Mammary epithelial cell (primary cell): ENCODE measurements at regions not wholly inside any gene's neighbourhood (a gene's known extent, or its start where the extent isn't known, plus 50 kb on each side); places are given as distances from the start of the nearest gene placed in this dataset.

Source experiments
- EZH2 ChIP-seq: IDR thresholded peaks from 2 replicates; pipeline ENCODE4 v1.6.1; 2012; ENCODE audit warnings: low read length, inconsistent platforms, borderline replicate concordance
- TF ChIP-seq, protein P1 (sequence below), 2 donors: IDR thresholded peaks in 1 of 2; conservative IDR thresholded peaks in 1 of 2; 2 replicates each; pipeline ENCODE4 v1.5.1; 2011 to 2012; ENCODE audit warnings: inconsistent platforms in 2 of 2, low read length in 2 of 2, mild to moderate bottlenecking in 2 of 2, control low read depth in 1 of 2, low read depth in 1 of 2; ENCODE audit not compliant: insufficient read depth in 1 of 2; ENCODE audit errors: extremely low read depth in 1 of 2

DNA sequence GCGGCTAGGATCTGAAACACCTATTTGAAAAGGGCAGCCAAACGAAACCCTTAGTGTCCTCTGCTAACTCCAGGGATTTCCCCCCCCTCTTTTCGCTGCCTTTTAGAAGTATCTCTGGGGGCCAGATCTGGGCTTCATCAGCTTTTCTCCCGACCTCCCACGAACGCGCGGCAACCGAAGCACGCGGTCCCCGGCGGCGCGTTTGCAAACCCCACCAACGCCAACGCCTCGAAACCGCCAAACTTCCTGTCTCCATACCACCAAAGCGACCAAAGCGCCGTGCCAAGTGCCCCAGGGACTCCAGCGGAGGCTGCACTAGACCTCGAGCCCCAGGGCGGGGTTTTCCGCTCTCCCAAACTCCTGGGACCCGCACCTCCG lies 155.8 kb upstream of the FRMD4B start:
- TF ChIP-seq, protein P1, sequence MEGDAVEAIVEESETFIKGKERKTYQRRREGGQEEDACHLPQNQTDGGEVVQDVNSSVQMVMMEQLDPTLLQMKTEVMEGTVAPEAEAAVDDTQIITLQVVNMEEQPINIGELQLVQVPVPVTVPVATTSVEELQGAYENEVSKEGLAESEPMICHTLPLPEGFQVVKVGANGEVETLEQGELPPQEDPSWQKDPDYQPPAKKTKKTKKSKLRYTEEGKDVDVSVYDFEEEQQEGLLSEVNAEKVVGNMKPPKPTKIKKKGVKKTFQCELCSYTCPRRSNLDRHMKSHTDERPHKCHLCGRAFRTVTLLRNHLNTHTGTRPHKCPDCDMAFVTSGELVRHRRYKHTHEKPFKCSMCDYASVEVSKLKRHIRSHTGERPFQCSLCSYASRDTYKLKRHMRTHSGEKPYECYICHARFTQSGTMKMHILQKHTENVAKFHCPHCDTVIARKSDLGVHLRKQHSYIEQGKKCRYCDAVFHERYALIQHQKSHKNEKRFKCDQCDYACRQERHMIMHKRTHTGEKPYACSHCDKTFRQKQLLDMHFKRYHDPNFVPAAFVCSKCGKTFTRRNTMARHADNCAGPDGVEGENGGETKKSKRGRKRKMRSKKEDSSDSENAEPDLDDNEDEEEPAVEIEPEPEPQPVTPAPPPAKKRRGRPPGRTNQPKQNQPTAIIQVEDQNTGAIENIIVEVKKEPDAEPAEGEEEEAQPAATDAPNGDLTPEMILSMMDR (conservative IDR thresholded peaks at IDR 0.05 in 1 of 2, IDR thresholded peaks at IDR 0.05 in 1 of 2; ENCODE audit: extremely low read depth in 1 of 2, insufficient read depth in 1 of 2, low read depth in 1 of 2, low read length in 2 of 2): no peak
- no peak for TF ChIP-seq EZH2
